Ovary (tissue), 3 donors: ENCODE measurements at regions not wholly inside any gene's neighbourhood (a gene's known extent, or its start where the extent isn't known, plus 50 kb on each side); places are given as distances from the start of the nearest gene placed in this dataset.

Experiments used
- EP300 ChIP-seq: sonication (generic); formaldehyde crosslinking; IDR thresholded peaks from one replicate; pipeline ENCODE4 v1.6.1; 2017; ENCODE audit warnings: antibody characterized with exemption
- POLR2A ChIP-seq: fragments of 450-650 bp; IDR thresholded peaks from one replicate; pipeline ENCODE4 v1.6.1; 2017; ENCODE audit warnings: antibody characterized with exemption, mild to moderate bottlenecking, moderate library complexity
- TF ChIP-seq, protein P1 (sequence below), 3 donors: fragments of 450-650 bp in 2 of 3; fragments of 200-600 bp in 1 of 3; IDR thresholded peaks; one replicate each; pipeline versions ENCODE4 v1.5.1 to v1.8.0; 2016 to 2022; ENCODE audit warnings: antibody characterized with exemption in 3 of 3, mild to moderate bottlenecking in 1 of 3
- donor health status: DM: no; HTN: no; CAD: no.

DNA sequence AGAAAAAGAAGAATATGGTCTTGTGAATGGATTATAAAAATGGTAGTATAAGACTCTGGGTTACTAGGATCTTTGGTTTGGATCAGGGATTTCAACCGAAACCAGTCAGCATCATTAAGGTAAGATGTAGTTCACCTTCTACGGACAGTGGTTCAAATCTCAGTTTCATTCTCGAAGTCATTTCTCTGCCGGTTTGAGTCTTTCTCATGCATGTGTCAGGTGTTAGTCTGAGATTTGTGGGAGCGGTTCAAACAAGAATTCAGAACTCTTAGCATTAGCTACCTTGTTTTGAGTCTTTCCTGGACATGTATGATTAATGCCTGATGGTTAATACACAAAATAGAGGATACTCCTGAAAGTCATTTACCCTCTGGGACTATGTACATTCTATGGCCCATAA lies 735.9 kb upstream of the NUDT12 start:
- TF ChIP-seq, protein P1, sequence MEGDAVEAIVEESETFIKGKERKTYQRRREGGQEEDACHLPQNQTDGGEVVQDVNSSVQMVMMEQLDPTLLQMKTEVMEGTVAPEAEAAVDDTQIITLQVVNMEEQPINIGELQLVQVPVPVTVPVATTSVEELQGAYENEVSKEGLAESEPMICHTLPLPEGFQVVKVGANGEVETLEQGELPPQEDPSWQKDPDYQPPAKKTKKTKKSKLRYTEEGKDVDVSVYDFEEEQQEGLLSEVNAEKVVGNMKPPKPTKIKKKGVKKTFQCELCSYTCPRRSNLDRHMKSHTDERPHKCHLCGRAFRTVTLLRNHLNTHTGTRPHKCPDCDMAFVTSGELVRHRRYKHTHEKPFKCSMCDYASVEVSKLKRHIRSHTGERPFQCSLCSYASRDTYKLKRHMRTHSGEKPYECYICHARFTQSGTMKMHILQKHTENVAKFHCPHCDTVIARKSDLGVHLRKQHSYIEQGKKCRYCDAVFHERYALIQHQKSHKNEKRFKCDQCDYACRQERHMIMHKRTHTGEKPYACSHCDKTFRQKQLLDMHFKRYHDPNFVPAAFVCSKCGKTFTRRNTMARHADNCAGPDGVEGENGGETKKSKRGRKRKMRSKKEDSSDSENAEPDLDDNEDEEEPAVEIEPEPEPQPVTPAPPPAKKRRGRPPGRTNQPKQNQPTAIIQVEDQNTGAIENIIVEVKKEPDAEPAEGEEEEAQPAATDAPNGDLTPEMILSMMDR (IDR thresholded peaks at IDR 0.05): no peak
- TF ChIP-seq POLR2A (no peak), EP300 (no peak)
